Esophagus squamous epithelium (tissue), 5 donors: ENCODE measurements at regions not wholly inside any gene's neighbourhood (a gene's known extent, or its start where the extent isn't known, plus 50 kb on each side); places are given as distances from the start of the nearest gene placed in this dataset.

Experiments
- DNase-seq: peaks from one replicate; lab custom pipeline; 2025; lab: John Stamatoyannopoulos, UW
- H3K27ac ChIP-seq, 4 donors: fragments of 200-600 bp; sonication (generic); one replicate each; pipeline ENCODE4 v1.5.1; 2016 to 2019; ENCODE audit warnings: mild to moderate bottlenecking in 1 of 4
- H3K27me3 ChIP-seq, 4 donors: fragments of 200-600 bp; sonication (generic); 1 replicate in 3 of 4; 2 replicates in 1 of 4; pipeline versions ENCODE4 v1.5.1 to v1.6.0; 2017 to 2021; ENCODE audit warnings: antibody characterized with exemption in 1 of 4
- H3K36me3 ChIP-seq, 3 donors: fragments of 200-600 bp; sonication (generic); one replicate each; pipeline ENCODE4 v1.5.1; 2016 to 2019
- H3K4me1 ChIP-seq, 3 donors: fragments of 200-600 bp; sonication (generic); one replicate each; pipeline ENCODE4 v1.5.1; 2017 to 2019
- H3K4me3 ChIP-seq, 4 donors: fragments of 200-600 bp; sonication (generic); 1 replicate in 3 of 4; 2 replicates in 1 of 4; pipeline ENCODE4 v1.5.1; 2016 to 2019; ENCODE audit warnings: mild to moderate bottlenecking in 2 of 4, moderate library complexity in 1 of 4
- H3K9me3 ChIP-seq, 3 donors: fragments of 200-600 bp; sonication (generic); one replicate each; pipeline ENCODE4 v1.5.1; 2016 to 2019
- POLR2A ChIP-seq, 4 donors: fragments of 450-650 bp; IDR thresholded peaks; one replicate each; pipeline ENCODE4 v1.6.1; 2017; ENCODE audit warnings: antibody characterized with exemption in 4 of 4, mild to moderate bottlenecking in 4 of 4, moderate library complexity in 3 of 4
- WGBS, 2 donors: methylation state at CpG; one replicate each; pipeline ENCODE4 v1.1.5; 2018; 5-methylcytosine and 5-hydroxymethylcytosine counted together
- intact Hi-C: fragments of 100-400 bp; cut with DNase I; formaldehyde crosslinking; loops from one replicate; pipeline ENCODE4 v1.15.0; 2022
- TF ChIP-seq, protein P1 (sequence below), 6 experiments: fragments of 450-650 bp in 4 of 6; fragments of 200-600 bp in 2 of 6; sonication (generic) in 2 of 6; IDR thresholded peaks; one replicate each; pipeline ENCODE4 v1.5.1; 2016 to 2019; ENCODE audit warnings: antibody characterized with exemption in 6 of 6, mild to moderate bottlenecking in 4 of 6, moderate library complexity in 4 of 6
- donor health status: DM: yes; HTN: yes; CAD: no.

GRCh38 chr10:30127120-30127541 is 67.7 kb upstream of the JCAD start:
- Histone ChIP-seq H3K4me1 (no peaks in the 10 kb centered on the region), H3K27ac (no peak overlapping the region), H3K4me3 (no peak overlapping the region), H3K9me3 (no peaks in the 10 kb centered on the region), H3K27me3 (no peaks in the 10 kb centered on the region), H3K36me3 (no peaks in the 10 kb centered on the region)
- no peak for DNase-seq
- no peak for TF ChIP-seq POLR2A (IDR thresholded peaks at IDR 0.05)
- TF ChIP-seq, protein P1, sequence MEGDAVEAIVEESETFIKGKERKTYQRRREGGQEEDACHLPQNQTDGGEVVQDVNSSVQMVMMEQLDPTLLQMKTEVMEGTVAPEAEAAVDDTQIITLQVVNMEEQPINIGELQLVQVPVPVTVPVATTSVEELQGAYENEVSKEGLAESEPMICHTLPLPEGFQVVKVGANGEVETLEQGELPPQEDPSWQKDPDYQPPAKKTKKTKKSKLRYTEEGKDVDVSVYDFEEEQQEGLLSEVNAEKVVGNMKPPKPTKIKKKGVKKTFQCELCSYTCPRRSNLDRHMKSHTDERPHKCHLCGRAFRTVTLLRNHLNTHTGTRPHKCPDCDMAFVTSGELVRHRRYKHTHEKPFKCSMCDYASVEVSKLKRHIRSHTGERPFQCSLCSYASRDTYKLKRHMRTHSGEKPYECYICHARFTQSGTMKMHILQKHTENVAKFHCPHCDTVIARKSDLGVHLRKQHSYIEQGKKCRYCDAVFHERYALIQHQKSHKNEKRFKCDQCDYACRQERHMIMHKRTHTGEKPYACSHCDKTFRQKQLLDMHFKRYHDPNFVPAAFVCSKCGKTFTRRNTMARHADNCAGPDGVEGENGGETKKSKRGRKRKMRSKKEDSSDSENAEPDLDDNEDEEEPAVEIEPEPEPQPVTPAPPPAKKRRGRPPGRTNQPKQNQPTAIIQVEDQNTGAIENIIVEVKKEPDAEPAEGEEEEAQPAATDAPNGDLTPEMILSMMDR (IDR thresholded peaks at IDR 0.05), result no peak
- intact Hi-C loops, result no loop called here
- 83 to 84% methylated on average over 10 of the region's 10 CpGs for WGBS, 2 donors

DNA sequence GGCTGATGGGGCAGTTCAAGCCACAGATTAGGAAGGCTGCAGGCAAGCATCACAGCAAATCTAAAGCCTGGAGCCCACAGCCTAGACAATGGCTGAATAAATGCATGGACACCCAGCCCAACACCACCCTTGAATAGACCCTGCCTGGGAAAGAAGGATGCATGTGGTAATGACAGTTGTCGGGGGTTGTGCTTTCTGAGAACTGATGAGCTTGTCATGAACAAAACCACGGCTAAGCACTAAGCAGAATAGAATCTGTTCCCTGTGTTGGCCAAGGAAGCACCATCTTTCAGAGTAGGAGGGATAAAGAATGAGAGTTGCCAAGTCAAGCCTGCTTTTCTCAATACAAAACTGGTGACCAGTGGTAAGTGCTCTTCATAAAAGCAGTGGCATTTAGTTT is 66.1 kb upstream of the JCAD start:
- no peaks in the 10 kb centered on the region for H3K4me1 ChIP-seq
- TF ChIP-seq POLR2A (IDR thresholded peaks at IDR 0.05), result no peak
- TF ChIP-seq, protein P1 (IDR thresholded peaks at IDR 0.05), result no peak
- H3K4me3 ChIP-seq, result no peak overlapping the region
- no peaks in the 10 kb centered on the region for H3K36me3 ChIP-seq
- H3K9me3 ChIP-seq, result no peaks in the 10 kb centered on the region
- WGBS, 2 donors, result 60 to 77% methylated on average over 2 of the region's 2 CpGs
- intact Hi-C loops, result no loop called here
- DNase-seq, result no peak
- H3K27me3 ChIP-seq, result no peaks in the 10 kb centered on the region
- no peak overlapping the region for H3K27ac ChIP-seq

- no peaks in the 10 kb centered on the region for H3K9me3 ChIP-seq
- H3K4me3 ChIP-seq, result no peak overlapping the region
- H3K27me3 ChIP-seq, result no peaks in the 10 kb centered on the region
- no peak for DNase-seq
- H3K36me3 ChIP-seq, result no peaks in the 10 kb centered on the region
- no peak overlapping the region for H3K27ac ChIP-seq
- intact Hi-C loops, result no loop called here
- TF ChIP-seq, protein P1 (IDR thresholded peaks at IDR 0.05), result no peak
- H3K4me1 ChIP-seq, result no peaks in the 10 kb centered on the region
- 58 to 77% methylated on average over 6 of the region's 6 CpGs for WGBS, 2 donors
Observed at GRCh38 chr10:30124704-30125103, 65.3 kb upstream of the JCAD start.

DNA sequence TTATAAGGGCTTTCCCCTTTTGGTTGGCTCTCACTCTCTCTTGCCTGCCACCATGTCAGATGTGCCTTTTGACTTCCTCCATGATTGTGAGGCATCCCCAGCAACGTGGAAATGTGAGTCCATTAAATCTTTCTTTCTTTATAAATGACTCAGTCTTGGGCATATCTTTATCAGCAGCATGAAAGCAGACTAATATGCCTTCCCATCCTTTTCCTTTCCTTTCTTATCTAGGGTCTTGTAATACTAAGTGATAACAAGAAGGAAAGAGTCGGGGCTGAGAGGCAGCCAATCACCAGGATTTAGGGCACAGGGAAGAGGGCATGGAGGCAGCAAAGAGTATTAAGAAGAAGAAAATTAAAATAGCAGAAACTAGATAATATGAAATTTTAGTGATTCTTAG is 62.0 kb upstream of the JCAD start:
- no peaks in the 10 kb centered on the region for H3K36me3 ChIP-seq
- no peaks in the 10 kb centered on the region for H3K27me3 ChIP-seq
- no peak for TF ChIP-seq POLR2A (IDR thresholded peaks at IDR 0.05)
- TF ChIP-seq, protein P1 (IDR thresholded peaks at IDR 0.05), result no peak
- no peaks in the 10 kb centered on the region for H3K4me1 ChIP-seq
- intact Hi-C loops, result no loop called here
- WGBS, 2 donors, result 68 to 74% methylated on average over 2 of the region's 2 CpGs
- H3K4me3 ChIP-seq, result no peak overlapping the region
- no peak overlapping the region for H3K27ac ChIP-seq
- no peak for DNase-seq
- H3K9me3 ChIP-seq, result no peaks in the 10 kb centered on the region

GRCh38 chr10:30118590-30118989 is 59.2 kb upstream of the JCAD start:
- peaks cover 0 to 11% (median 0%) of the 10 kb centered on the region in 3 donors for H3K4me1 ChIP-seq
- no peaks in the 10 kb centered on the region for H3K27me3 ChIP-seq
- WGBS, 2 donors, result 52 to 63% methylated on average over 1 to 2 of the region's 3 CpGs
- H3K4me3 ChIP-seq, result no peak overlapping the region
- DNase-seq, result no peak
- no peaks in the 10 kb centered on the region for H3K36me3 ChIP-seq
- intact Hi-C loops, result no loop called here
- H3K27ac ChIP-seq, result no peak overlapping the region
- TF ChIP-seq, protein P1 (IDR thresholded peaks at IDR 0.05), result no peak
- TF ChIP-seq POLR2A (IDR thresholded peaks at IDR 0.05), result no peak
- H3K9me3 ChIP-seq, result no peaks in the 10 kb centered on the region
